ENCODE measurements at regions not wholly inside any gene's neighbourhood (a gene's known extent, or its start where the extent isn't known, plus 50 kb on each side); places are given as distances from the start of the nearest gene placed in this dataset.

DNA sequence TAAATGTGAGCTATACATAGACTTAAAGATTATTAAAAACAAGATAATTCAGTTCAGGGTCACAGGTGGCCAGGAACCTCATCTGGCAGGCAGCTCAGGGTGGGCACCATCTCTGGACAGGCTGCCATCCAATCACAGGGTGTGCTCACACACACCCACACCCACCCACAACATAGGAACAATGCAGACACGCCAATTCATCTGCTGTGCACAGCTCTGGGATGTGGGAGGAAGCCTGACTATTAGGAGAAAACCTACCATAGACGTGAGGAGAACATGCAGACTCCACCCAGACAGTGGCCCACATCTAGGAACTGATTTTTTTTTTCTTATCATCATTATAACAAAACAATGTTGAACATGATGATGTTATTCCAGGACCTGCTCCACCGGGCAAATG, 286.7 kb downstream of the PRL start:
- H3K4me3 Mint-ChIP-seq = no peak overlapping the region
- H3K9me3 Mint-ChIP-seq = no peaks in the 10 kb centered on the region

DNA sequence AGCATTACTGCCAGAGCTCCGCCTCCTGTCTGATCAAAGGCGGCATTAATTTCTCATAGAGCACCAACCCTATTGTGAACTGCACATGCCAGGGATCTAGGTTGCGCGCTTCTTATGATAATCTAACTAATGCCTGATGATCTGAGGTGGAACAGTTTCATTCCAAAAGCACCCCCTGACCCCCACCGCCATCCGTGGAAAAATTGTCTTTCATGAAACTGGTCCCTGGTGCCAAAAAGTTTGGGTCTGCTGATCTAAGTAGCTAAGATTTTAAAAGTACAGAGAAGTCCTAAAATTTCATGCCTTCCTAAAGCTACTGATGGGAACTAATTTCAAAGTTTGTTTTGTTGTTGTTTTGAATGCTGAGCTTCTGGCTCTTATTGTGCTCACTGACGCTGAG, 281.6 kb downstream of the PRL start:
- no peaks in the 10 kb centered on the region for H3K27me3 Mint-ChIP-seq
- H3K4me1 Mint-ChIP-seq = no peaks in the 10 kb centered on the region
- H3K36me3 Mint-ChIP-seq = no peaks in the 10 kb centered on the region
- DNase-seq = no peak
- H3K27ac Mint-ChIP-seq = no peak overlapping the region
- no peaks in the 10 kb centered on the region for H3K9me3 Mint-ChIP-seq
- CTCF ChIA-PET = interaction anchor here (0.7 kb wide), 1 partner anchor 235 kb away, joined by 3 read pairs; no protein-coding TSS in a partner anchor
- H3K4me3 Mint-ChIP-seq = no peak overlapping the region

More for the DNA sequence above, 286.7 kb downstream of the PRL start:
- no peaks in the 10 kb centered on the region for H3K4me1 Mint-ChIP-seq
- no peaks in the 10 kb centered on the region for H3K36me3 Mint-ChIP-seq
- DNase-seq = no peak
- no peak overlapping the region for H3K27ac Mint-ChIP-seq
- peaks cover 4% of the 10 kb centered on the region for H3K27me3 Mint-ChIP-seq
- CTCF ChIA-PET = no interaction called here

DNA sequence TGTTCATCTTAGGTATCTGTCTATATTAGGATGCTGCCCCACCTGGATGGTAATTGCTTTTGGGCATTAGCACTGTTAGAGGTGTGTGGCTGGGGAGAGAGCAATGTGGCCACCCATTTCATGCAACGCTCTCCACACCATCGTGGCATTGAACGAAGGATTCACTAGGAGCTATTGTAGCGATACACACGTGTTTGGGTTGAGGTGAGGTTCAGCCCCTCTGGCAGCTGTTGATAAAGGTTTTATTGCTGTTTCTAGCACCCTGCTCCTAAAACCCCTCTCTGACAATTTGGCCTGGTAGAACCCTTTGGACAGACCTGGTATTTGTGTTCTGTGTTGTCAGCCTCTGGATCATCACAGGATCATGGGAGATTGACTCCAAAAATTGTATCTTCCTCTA, 280.9 kb downstream of the PRL start:
- CTCF ChIA-PET = interaction anchor here (0.7 kb wide), 1 partner anchor 234 kb away, joined by 3 read pairs; no protein-coding TSS in a partner anchor
- no peak for DNase-seq

DNA sequence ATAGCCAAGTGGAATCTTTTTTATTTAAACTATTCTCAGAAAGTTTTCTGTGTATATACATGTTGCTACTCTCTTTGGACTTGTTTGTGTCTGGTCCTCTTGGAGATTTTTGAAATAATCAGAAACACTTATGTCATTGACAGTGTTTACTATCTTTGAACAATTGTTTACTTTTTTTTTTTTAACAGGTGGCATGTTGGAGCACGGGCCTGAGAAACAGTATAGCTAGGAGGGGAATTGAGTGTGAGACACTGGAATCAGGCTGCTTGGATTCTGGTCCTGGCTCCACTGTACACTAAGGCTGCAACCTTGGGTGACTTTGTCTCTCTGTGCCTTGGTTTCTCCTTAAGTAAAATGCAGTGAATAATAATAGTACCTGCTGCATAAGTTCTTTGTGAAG, 279.6 kb downstream of the PRL start:
- peaks cover 2% of the 10 kb centered on the region for H3K9me3 Mint-ChIP-seq
- H3K4me1 Mint-ChIP-seq = no peaks in the 10 kb centered on the region
- CTCF ChIA-PET = no interaction called here
- H3K27ac Mint-ChIP-seq = no peak overlapping the region
- H3K4me3 Mint-ChIP-seq = no peak overlapping the region
- H3K36me3 Mint-ChIP-seq = no peaks in the 10 kb centered on the region
- H3K27me3 Mint-ChIP-seq = no peaks in the 10 kb centered on the region
- no peak for DNase-seq

More for the DNA sequence above, 280.9 kb downstream of the PRL start:
- Mint-ChIP-seq H3K36me3 (no peaks in the 10 kb centered on the region), H3K4me3 (no peak overlapping the region), H3K4me1 (no peaks in the 10 kb centered on the region), H3K9me3 (no peaks in the 10 kb centered on the region), H3K27me3 (no peaks in the 10 kb centered on the region), H3K27ac (no peak overlapping the region)

DNA sequence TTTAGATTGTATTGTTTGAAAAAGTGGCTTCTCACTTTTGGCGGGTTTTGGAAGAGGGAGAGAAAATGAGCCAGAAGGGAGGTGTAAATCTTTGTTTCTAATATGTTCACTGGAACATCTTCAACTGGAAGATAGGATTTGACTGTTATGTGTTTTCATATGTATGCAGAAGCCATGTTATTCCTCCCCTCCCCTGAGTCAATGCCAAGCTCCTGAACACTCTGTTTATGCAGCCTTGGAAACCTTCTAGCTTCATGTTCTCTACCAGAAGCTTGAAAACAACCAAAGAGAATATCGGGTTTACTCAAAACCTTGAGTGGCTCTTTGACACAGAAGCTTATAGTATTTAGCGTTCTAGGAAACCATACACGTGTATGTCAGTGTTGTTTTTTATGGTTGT, 279.1 kb downstream of the PRL start:
- Mint-ChIP-seq H3K36me3 (no peaks in the 10 kb centered on the region), H3K27ac (no peak overlapping the region), H3K27me3 (no peaks in the 10 kb centered on the region), H3K9me3 (peaks cover 2% of the 10 kb centered on the region), H3K4me3 (no peak overlapping the region), H3K4me1 (no peaks in the 10 kb centered on the region)
- no peak for DNase-seq
- CTCF ChIA-PET = no interaction called here

DNA sequence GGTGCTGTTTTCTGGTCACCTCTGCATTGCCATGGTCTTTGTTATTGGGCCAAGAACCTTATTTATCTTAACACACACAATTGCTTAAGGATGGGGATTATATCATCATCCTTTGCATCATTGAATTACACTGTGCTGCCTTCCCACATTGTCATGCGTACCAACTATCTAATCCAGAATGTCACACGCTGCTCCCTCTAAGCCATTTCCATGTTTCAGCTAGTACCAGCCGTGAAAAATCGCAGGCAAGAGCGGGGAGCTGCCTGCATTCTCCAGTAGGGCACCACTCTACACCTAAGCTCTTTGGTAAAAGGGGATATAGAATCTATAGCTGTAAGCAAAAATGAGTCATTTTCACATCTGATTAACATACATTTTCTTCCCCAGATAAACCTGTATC, 277.0 kb downstream of the PRL start:
- H3K27ac Mint-ChIP-seq = no peak overlapping the region
- no peak for DNase-seq
- no peak overlapping the region for H3K4me3 Mint-ChIP-seq
- no peaks in the 10 kb centered on the region for H3K36me3 Mint-ChIP-seq
- H3K27me3 Mint-ChIP-seq = no peaks in the 10 kb centered on the region
- H3K9me3 Mint-ChIP-seq = peaks cover 2% of the 10 kb centered on the region
- CTCF ChIA-PET = no interaction called here
- peaks cover 3% of the 10 kb centered on the region for H3K4me1 Mint-ChIP-seq

DNA sequence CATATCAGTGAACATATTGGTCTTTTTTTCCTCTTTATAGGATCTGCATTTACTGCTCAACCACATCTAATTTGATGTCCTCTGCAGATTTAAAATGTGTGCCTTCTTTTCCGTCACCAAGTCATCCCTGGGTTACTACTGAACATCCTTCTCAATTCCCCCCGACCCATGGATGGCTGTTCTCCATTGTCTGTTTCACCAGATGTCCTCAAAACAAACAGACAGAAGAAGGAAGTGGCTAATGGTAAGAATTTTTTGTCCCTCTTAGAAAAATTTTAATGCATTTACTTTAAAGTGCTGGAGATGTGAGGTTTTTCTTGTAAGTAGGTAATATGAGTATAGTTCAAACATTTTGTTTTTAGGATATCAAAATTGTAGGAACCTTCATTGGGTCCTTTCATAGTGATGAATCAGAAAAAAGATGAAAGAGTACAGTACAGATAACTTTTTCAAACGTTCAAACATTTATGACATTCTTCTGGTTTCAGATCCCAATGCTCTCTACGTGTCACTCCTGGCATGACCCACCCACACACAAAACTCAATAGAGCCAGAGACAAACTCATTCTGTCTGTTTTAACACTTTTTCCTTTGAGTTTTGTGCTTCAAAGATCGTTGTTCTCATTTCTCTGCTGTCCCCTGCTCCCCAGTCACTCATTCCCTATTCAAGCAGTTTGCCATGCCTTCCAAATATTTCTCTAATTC, 276.4 kb downstream of the PRL start:
- H3K36me3 Mint-ChIP-seq = no peaks in the 10 kb centered on the region
- peaks cover 8% of the 10 kb centered on the region for H3K4me1 Mint-ChIP-seq
- H3K4me3 Mint-ChIP-seq = no peak overlapping the region
- peaks cover 2% of the 10 kb centered on the region for H3K9me3 Mint-ChIP-seq
- DNase-seq = no peak
- CTCF ChIA-PET = no interaction called here
- no peaks in the 10 kb centered on the region for H3K27me3 Mint-ChIP-seq
- H3K27ac Mint-ChIP-seq = no peak overlapping the region

DNA sequence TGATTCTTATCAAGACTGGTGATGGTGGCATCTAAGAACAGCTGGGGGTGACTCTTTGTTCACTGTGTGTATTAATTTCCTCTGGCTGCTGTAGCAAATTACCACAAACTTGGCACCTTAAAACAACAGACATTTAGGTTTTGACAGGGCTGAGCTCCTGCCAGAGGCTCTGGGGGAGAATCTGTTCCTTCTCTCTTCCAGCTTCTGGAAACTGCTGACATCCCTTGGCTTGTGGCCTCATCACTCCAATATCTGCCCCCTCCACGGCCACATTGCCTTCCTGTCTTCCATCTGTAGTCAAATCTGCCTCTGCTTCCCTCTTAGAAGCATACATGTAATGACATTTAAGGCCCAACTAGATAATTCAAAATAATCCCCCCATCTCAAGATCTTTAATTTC, 274.9 kb downstream of the PRL start:
- Mint-ChIP-seq H3K27ac (no peak overlapping the region), H3K9me3 (peaks cover 2% of the 10 kb centered on the region), H3K4me3 (no peak overlapping the region), H3K4me1 (peaks cover 16% of the 10 kb centered on the region), H3K27me3 (no peaks in the 10 kb centered on the region), H3K36me3 (no peaks in the 10 kb centered on the region)
- CTCF ChIA-PET = no interaction called here
- DNase-seq = no peak

DNA sequence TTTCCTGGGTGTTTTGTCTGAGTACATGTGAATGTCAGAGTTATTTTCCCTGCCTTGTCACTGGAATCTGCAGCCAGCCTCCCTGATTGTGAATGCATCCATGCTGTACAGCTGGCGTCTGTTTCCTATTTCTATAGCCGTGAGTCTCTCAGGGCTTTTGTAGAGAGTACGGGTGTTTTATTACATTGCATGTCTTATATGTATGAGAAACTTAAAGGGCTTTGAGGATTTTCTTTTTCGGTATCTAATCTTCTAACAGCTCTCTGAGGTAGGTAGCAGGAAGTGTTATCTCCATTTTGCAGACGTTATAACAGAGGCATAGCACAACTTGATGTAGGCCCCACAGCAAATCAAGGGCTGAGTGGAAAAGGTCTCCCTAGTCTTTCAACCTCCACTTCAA, 272.9 kb downstream of the PRL start:
- H3K4me1 Mint-ChIP-seq = peaks cover 21% of the 10 kb centered on the region
- no peak overlapping the region for H3K4me3 Mint-ChIP-seq

DNA sequence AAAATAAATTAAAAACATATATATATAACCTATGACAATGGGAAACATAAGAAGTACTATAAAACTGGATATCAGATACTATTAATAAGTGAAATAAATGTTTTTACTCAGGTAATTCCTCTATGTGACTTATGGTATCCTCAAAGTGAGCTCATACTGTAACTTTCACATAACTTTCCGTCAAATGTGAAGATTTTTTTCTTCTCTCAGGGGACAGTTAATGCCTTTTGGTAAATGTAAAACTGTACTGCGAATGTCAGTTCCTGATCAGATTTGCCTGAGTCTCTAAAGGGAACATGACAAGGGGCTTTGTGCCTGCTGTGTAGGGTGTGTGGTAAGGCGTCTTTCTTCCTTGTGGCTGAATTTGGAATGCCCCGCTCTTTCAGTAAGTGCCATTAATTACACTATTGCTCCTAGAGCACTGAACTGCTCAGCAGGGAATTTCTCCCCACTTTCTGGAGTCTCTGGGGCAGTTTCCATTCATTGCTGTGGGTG, 271.8 kb downstream of the PRL start:
- no peaks in the 10 kb centered on the region for H3K27me3 Mint-ChIP-seq
- DNase-seq = no peak
- no peak overlapping the region for H3K4me3 Mint-ChIP-seq
- peaks cover 2% of the 10 kb centered on the region for H3K9me3 Mint-ChIP-seq
- no peaks in the 10 kb centered on the region for H3K36me3 Mint-ChIP-seq
- CTCF ChIA-PET = no interaction called here
- H3K4me1 Mint-ChIP-seq = peaks cover 21% of the 10 kb centered on the region
- no peak overlapping the region for H3K27ac Mint-ChIP-seq

More for the DNA sequence above, 272.9 kb downstream of the PRL start:
- no peaks in the 10 kb centered on the region for H3K27me3 Mint-ChIP-seq
- peaks cover 2% of the 10 kb centered on the region for H3K9me3 Mint-ChIP-seq
- no peak for DNase-seq
- H3K36me3 Mint-ChIP-seq = no peaks in the 10 kb centered on the region
- no peak overlapping the region for H3K27ac Mint-ChIP-seq
- CTCF ChIA-PET = no interaction called here

DNA sequence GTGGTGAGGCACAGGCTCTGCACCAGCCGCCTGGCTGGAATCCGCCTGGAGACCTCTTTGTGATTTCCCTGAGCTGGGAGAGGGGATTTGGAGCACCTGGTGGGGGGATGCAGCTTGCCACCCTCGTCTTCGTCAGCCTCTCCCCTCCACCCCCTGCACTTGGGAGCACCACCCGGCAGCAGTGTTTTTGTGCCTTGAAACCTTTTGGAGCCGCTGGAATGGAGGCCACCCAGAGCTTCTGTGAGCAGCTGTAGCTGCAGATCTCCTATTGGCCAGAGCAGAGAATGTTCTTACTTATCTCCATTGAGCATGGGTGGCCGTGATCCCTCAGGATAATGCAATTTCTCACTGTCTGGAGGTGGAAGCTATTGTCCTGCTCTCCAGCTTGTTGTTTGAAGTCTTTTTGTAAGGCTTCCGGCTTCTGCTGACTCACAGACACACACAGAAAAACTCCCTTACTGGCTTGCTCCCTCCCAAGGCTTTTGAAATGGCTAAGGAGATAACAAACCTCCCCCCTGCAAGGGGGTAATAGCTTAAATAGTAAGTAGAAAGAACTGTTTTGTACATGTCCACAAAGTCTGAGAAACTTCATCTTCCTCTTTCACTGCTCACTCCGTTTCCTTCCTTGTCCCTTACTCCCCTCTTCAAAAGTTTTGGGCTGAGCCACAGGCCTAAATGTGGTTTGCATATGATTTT, 271.2 kb downstream of the PRL start:
- no peaks in the 10 kb centered on the region for H3K36me3 Mint-ChIP-seq
- H3K9me3 Mint-ChIP-seq = peaks cover 2% of the 10 kb centered on the region
- CTCF ChIA-PET = interaction anchor here (1.2 kb wide), 1 partner anchor 179 kb away, joined by 3 read pairs; no protein-coding TSS in a partner anchor
- H3K4me3 Mint-ChIP-seq = no peak overlapping the region
- no peak for DNase-seq
- peaks cover 21% of the 10 kb centered on the region for H3K4me1 Mint-ChIP-seq
- peak overlapping the region; percentile 13 for H3K27ac Mint-ChIP-seq
- H3K27me3 Mint-ChIP-seq = no peaks in the 10 kb centered on the region

DNA sequence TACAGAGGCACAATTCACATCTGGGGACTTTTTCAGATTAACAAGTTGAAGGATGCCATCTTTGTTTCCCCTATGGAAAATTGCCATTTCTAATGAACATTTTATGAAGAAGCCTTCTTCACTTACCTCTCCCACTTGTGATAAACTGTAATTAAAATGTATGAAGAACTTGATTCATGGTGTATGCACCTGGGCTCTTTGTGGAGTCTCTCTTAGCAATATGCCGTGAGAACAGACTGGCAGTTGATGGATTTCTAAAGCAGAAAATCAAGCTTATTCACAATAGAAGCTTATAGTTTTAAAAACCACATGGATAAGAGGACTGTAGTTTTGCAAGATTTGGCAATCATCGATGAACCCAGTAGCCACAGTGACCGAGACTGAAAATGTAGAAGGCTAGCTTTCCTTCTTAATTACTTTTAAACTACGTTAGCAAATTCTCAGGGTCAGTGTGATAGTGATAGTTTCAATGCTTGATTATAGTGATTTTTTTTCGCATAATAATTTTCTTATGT, 270.6 kb downstream of the PRL start:
- peak overlapping the region; percentile 13 for H3K27ac Mint-ChIP-seq
- DNase-seq = no peak
- H3K4me3 Mint-ChIP-seq = no peak overlapping the region
- peaks cover 21% of the 10 kb centered on the region for H3K4me1 Mint-ChIP-seq
- CTCF ChIA-PET = interaction anchor here (1.2 kb wide), 1 partner anchor 179 kb away, joined by 3 read pairs; no protein-coding TSS in a partner anchor
- H3K9me3 Mint-ChIP-seq = peaks cover 2% of the 10 kb centered on the region
- H3K27me3 Mint-ChIP-seq = no peaks in the 10 kb centered on the region
- H3K36me3 Mint-ChIP-seq = no peaks in the 10 kb centered on the region

DNA sequence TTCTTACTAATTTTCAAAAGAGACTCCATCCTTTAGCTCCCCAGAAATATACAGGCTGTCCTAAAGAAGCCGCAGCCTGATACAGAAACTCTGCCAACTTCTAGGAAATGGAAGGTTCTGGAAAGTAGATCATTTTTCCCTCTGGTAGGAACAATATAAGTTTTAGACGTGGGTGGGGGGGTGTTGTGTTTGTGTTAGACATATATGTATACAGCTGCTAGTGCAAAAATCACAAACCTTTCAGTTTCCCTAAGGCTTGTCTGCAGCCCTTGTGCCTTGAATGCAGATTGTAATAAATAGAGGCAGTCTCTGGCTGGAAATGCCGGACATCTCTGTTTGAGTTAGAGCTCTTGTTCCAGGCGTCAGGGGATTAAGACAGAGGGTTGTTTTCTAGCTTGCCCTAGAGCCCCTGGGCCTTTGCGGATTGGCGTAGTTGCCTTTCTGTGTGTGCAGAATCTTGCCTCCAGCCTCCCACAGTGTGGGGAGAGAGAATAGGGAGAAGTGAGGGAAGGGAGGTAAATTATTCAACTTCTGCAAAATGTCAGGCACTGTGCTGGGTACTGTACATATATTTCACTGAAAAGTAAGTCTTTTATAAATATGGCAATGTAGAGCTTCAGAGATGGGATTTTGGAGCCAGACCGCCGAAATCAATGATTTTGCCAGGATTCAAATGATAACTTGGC, 269.7 kb downstream of the PRL start:
- Mint-ChIP-seq H3K4me1 (peaks cover 21% of the 10 kb centered on the region), H3K27me3 (no peaks in the 10 kb centered on the region), H3K9me3 (no peaks in the 10 kb centered on the region), H3K36me3 (no peaks in the 10 kb centered on the region), H3K27ac (no peak overlapping the region), H3K4me3 (no peak overlapping the region)
- no peak for DNase-seq
- CTCF ChIA-PET = no interaction called here

DNA sequence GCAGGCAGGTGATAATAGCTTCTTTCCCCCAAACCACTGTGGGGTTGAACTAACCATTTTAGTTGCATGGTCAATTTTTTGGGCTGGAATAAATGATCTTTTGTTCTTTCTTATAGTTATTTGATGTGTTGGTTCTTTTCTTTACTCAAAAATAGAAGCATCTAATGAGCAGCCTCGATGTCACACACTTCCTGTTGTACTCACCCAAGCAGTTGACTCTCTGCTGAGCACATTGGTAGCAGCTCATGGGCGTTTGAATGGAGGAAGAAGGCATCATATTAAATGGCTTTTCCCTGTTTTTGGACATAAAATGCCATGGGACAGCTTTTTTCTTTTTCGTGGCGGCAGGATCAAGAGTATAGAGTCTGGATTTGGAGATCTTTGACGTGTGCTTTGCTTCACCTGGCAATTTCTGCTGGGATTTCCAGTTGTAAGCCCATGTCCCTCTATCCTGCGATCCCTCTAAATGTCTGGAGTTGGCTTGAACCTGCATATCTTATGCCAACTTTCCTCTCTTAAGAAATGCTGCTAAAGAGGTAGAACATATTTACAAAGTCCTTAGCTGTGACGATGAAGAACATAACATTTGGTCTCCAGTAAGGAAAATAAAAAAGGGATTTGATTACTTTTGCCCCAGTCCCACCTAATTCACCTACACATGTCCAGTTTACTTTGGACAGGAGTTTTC, 268.3 kb downstream of the PRL start:
- CTCF ChIA-PET = no interaction called here
- Mint-ChIP-seq H3K27me3 (no peaks in the 10 kb centered on the region), H3K9me3 (no peaks in the 10 kb centered on the region), H3K36me3 (no peaks in the 10 kb centered on the region), H3K27ac (no peak overlapping the region), H3K4me1 (peaks cover 21% of the 10 kb centered on the region), H3K4me3 (no peak overlapping the region)
- no peak for DNase-seq

All from activated naive CD4-positive, alpha-beta T cell treated with anti-CD3 and anti-CD28 coated beads, Interleukin-2, amount 10 ng/mL, durations not matched to agents 7 days and 5 days (primary cell).